ENCODE measurements at regions not wholly inside any gene's neighbourhood (a gene's known extent, or its start where the extent isn't known, plus 50 kb on each side); places are given as distances from the start of the nearest gene placed in this dataset.

DNA sequence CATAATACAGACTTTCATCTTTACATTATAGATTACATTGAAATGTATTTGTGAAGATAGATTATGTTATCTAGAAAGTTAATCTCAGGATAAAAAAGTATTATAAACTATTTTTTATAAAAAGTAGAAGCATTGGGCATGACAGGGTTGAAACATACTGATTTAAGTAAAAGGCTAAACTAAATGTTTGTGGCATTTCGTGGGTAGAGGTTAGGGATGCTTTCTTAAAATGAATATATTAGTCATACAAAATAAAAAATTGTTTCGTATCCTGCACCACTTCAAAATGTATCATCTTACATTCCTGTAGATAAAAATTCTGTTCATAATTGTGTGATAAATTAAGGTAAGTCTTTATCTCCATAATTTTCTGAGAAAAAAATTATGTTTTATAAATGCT, 603.6 kb downstream of the SPRY1 start:
- TF ChIP-seq, protein P1, sequence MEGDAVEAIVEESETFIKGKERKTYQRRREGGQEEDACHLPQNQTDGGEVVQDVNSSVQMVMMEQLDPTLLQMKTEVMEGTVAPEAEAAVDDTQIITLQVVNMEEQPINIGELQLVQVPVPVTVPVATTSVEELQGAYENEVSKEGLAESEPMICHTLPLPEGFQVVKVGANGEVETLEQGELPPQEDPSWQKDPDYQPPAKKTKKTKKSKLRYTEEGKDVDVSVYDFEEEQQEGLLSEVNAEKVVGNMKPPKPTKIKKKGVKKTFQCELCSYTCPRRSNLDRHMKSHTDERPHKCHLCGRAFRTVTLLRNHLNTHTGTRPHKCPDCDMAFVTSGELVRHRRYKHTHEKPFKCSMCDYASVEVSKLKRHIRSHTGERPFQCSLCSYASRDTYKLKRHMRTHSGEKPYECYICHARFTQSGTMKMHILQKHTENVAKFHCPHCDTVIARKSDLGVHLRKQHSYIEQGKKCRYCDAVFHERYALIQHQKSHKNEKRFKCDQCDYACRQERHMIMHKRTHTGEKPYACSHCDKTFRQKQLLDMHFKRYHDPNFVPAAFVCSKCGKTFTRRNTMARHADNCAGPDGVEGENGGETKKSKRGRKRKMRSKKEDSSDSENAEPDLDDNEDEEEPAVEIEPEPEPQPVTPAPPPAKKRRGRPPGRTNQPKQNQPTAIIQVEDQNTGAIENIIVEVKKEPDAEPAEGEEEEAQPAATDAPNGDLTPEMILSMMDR (conservative IDR thresholded peaks at IDR 0.05 in 1 of 2, IDR thresholded peaks at IDR 0.05 in 1 of 2; ENCODE audit: low read depth in 1 of 2, low read length in 2 of 2): no peak
- no peak for TF ChIP-seq EZH2 (IDR thresholded peaks at IDR 0.05; ENCODE audit: low read length, missing control alignments)

Data from fibroblast of lung (primary cell).